ENCODE measurements at regions not wholly inside any gene's neighbourhood (a gene's known extent, or its start where the extent isn't known, plus 50 kb on each side); places are given as distances from the start of the nearest gene placed in this dataset.

DNA sequence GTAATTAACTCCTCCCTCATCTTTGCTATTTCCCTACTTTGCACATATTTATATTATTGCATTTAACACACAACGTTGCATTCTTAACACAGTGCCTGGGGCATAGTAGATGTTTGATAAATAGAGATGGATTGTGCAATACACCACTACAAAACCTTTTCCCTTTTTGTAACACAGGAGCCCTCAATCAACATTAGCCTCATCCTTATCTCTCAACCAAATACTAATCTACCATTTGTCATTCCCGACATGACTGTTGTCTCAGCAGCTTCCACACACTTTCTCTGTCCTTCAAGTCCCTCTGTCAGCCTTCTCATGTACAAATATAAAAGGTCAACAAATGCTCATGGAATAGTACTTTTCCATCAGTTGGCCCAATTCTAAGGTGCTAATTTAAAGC lies 78.9 kb upstream of the KCNK2 start:
- TF ChIP-seq, protein P1, sequence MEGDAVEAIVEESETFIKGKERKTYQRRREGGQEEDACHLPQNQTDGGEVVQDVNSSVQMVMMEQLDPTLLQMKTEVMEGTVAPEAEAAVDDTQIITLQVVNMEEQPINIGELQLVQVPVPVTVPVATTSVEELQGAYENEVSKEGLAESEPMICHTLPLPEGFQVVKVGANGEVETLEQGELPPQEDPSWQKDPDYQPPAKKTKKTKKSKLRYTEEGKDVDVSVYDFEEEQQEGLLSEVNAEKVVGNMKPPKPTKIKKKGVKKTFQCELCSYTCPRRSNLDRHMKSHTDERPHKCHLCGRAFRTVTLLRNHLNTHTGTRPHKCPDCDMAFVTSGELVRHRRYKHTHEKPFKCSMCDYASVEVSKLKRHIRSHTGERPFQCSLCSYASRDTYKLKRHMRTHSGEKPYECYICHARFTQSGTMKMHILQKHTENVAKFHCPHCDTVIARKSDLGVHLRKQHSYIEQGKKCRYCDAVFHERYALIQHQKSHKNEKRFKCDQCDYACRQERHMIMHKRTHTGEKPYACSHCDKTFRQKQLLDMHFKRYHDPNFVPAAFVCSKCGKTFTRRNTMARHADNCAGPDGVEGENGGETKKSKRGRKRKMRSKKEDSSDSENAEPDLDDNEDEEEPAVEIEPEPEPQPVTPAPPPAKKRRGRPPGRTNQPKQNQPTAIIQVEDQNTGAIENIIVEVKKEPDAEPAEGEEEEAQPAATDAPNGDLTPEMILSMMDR (IDR thresholded peaks at IDR 0.05), result no peak
- TF ChIP-seq EZH2 (IDR thresholded peaks at IDR 0.05), result no peak
